GM23338 (cell line): ENCODE measurements at regions not wholly inside any gene's neighbourhood (a gene's known extent, or its start where the extent isn't known, plus 50 kb on each side); places are given as distances from the start of the nearest gene placed in this dataset.

ENCODE experiments used
- ATAC-seq: fragments of 200-7000 bp; cut with Tn5 transposase; 3 replicates; pipeline ENCODE4 v1.9.1; 2020
- DNase-seq: peaks from one replicate; pipeline ENCODE4 v3.0.0-alpha.2; 2015; ENCODE audit warnings: low spot score
- H2AFZ ChIP-seq: fragments of 200-600 bp; sonication (generic); 2 replicates; pipeline ENCODE4 v1.8.0; 2016; ENCODE audit warnings: antibody characterized with exemption, mild to moderate bottlenecking, moderate library complexity
- H3F3A ChIP-seq: fragments of 200-600 bp; sonication (generic); replicated peaks from 2 replicates; pipeline ENCODE4 v1.8.0; 2017; ENCODE audit warnings: antibody characterized with exemption, mixed run types, low read depth
- H3K27ac ChIP-seq: fragments of 200-600 bp; sonication (generic); 2 replicates; pipeline ENCODE4 v1.6.1; 2016; ENCODE audit warnings: low read depth
- H3K27me3 ChIP-seq: fragments of 200-600 bp; sonication (generic); 2 replicates; pipeline ENCODE4 v1.8.0; 2016; ENCODE audit warnings: mild to moderate bottlenecking, mixed run types, moderate library complexity; ENCODE audit not compliant: insufficient read depth
- H3K36me3 ChIP-seq: fragments of 200-600 bp; sonication (generic); 2 replicates; pipeline ENCODE4 v1.8.0; 2016; ENCODE audit warnings: mild to moderate bottlenecking; ENCODE audit not compliant: insufficient read depth
- H3K4me1 ChIP-seq: fragments of 200-600 bp; sonication (generic); 2 replicates; pipeline ENCODE4 v1.8.0; 2016; ENCODE audit warnings: mild to moderate bottlenecking, moderate library complexity; ENCODE audit not compliant: insufficient read depth
- H3K4me2 ChIP-seq: fragments of 200-600 bp; sonication (generic); 2 replicates; pipeline ENCODE4 v1.7.1; 2017; ENCODE audit warnings: mixed run types
- H3K4me3 ChIP-seq: fragments of 200-600 bp; sonication (generic); 2 replicates; pipeline ENCODE4 v1.6.1; 2016; ENCODE audit warnings: mixed run types
- H3K79me2 ChIP-seq: fragments of 200-600 bp; sonication (generic); replicated peaks from 2 replicates; pipeline ENCODE4 v1.8.0; 2017; ENCODE audit warnings: mild to moderate bottlenecking; ENCODE audit not compliant: insufficient read depth
- H3K9me2 ChIP-seq: fragments of 200-600 bp; sonication (generic); 2 replicates; pipeline ENCODE4 v1.8.0; 2017; ENCODE audit not compliant: insufficient read depth
- H4K20me1 ChIP-seq: fragments of 200-600 bp; sonication (generic); replicated peaks from 2 replicates; pipeline ENCODE4 v1.8.0; 2017; ENCODE audit warnings: mild to moderate bottlenecking; ENCODE audit not compliant: insufficient read depth
- H3K27ac Mint-ChIP-seq: 2 replicates; pipeline ENCODE4 v1.8.0; 2020; ENCODE audit warnings: inconsistent platforms, mild to moderate bottlenecking, moderate library complexity, mixed read lengths
- H3K27me3 Mint-ChIP-seq: 3 replicates; pipeline ENCODE4 v1.8.0; 2022; ENCODE audit warnings: low read depth, mild to moderate bottlenecking, moderate library complexity, mixed read lengths, inconsistent platforms; ENCODE audit not compliant: insufficient read depth, poor library complexity
- H3K36me3 Mint-ChIP-seq: 3 replicates; pipeline ENCODE4 v1.8.0; 2021; ENCODE audit warnings: low read depth, mild to moderate bottlenecking, inconsistent platforms, moderate library complexity, mixed read lengths
- H3K4me1 Mint-ChIP-seq: 3 replicates; pipeline ENCODE4 v1.8.0; 2020; ENCODE audit warnings: mild to moderate bottlenecking, inconsistent platforms, mixed read lengths
- H3K4me3 Mint-ChIP-seq: 3 replicates; pipeline ENCODE4 v1.8.0; 2021; ENCODE audit warnings: moderate library complexity, mild to moderate bottlenecking, inconsistent platforms, mixed read lengths
- H3K9me3 Mint-ChIP-seq: 3 replicates; pipeline ENCODE4 v1.8.0; 2020; ENCODE audit warnings: moderate library complexity, mild to moderate bottlenecking, inconsistent platforms, mixed read lengths
- CTCF ChIP-seq, 2 experiments: fragments of 200-600 bp in 1 of 2; sonication (generic) in 1 of 2; conservative IDR thresholded peaks; 2 replicates each; pipeline versions ENCODE4 v1.5.1 to v1.6.1; 2016 to 2017; ENCODE audit warnings: antibody characterized with exemption in 2 of 2, low read depth in 2 of 2, mild to moderate bottlenecking in 2 of 2, moderate library complexity in 1 of 2
- EZH2 ChIP-seq: fragments of 200-600 bp; sonication (generic); IDR thresholded peaks from one replicate; pipeline ENCODE4 v1.8.0; 2017; ENCODE audit warnings: antibody characterized with exemption, mild to moderate bottlenecking, low read depth; ENCODE audit not compliant: unreplicated experiment
- JUNB ChIP-seq: IDR thresholded peaks from one replicate; pipeline ENCODE4 v1.6.1; 2016; ENCODE audit warnings: antibody characterized with exemption; ENCODE audit not compliant: unreplicated experiment
- NANOG ChIP-seq: IDR thresholded peaks from 2 replicates; pipeline ENCODE4 v1.6.1; 2016; ENCODE audit warnings: antibody characterized with exemption, borderline replicate concordance
- POLR2AphosphoS5 ChIP-seq: IDR thresholded peaks from 2 replicates; pipeline ENCODE4 v1.6.1; 2016; ENCODE audit warnings: antibody characterized with exemption, low read depth
- STAT1 ChIP-seq: IDR thresholded peaks from one replicate; pipeline ENCODE4 v1.6.1; 2016; ENCODE audit warnings: antibody characterized with exemption; ENCODE audit not compliant: unreplicated experiment
- ZNF114 ChIP-seq: fragments of 250-450 bp; sonication (Bioruptor Pico); IDR thresholded peaks from 2 replicates; pipeline ENCODE4 v1.5.0; 2020; ENCODE audit warnings: mild to moderate bottlenecking, moderate library complexity
- ZNF331 ChIP-seq: fragments of 250-450 bp; sonication (Bioruptor Pico); IDR thresholded peaks from 2 replicates; pipeline ENCODE4 v1.5.0; 2020; ENCODE audit warnings: low read depth, mild to moderate bottlenecking, moderate library complexity
- ZNF462 ChIP-seq: fragments of 250-450 bp; sonication (Bioruptor Pico); IDR thresholded peaks from 2 replicates; pipeline ENCODE4 v1.5.0; 2020; ENCODE audit warnings: mild to moderate bottlenecking, moderate library complexity

GRCh38 chr7:79615466-79615865 is 162.0 kb upstream of the MAGI2 start (continued):
- TF ChIP-seq ZNF462 = no peak

- no peaks in the 10 kb centered on the region for H3K27me3 Mint-ChIP-seq
- no peak for TF ChIP-seq EZH2
- no peak for TF ChIP-seq JUNB
- TF ChIP-seq STAT1 = no peak
- no peak for TF ChIP-seq POLR2AphosphoS5
- TF ChIP-seq ZNF462 = no peak
- TF ChIP-seq ZNF114 (CRISPR knock-in tag) = no peak
- no peak for TF ChIP-seq CTCF (conservative IDR thresholded peaks at IDR 0.05; ENCODE audit: low read depth in 2 of 2)
- TF ChIP-seq NANOG = no peak
- TF ChIP-seq ZNF331 (CRISPR knock-in tag) = no peak
These were observed 159.4 kb upstream of the MAGI2 start for GRCh38 chr7:79612903-79613302.

More at GRCh38 chr7:79612903-79613302, 159.4 kb upstream of the MAGI2 start:
- Histone ChIP-seq H3K36me3 (no peaks in the 10 kb centered on the region), H3K4me1 (peaks cover 9% of the 10 kb centered on the region), H3K9me2 (no peaks in the 10 kb centered on the region), H3K79me2 (no peaks in the 10 kb centered on the region), H4K20me1 (no peaks in the 10 kb centered on the region), H3K27ac (no peak overlapping the region), H2AFZ (0 out of 2 replicates have a peak overlapping the region, but pooled peaks have one; percentile 23), H3K27me3 (no peaks in the 10 kb centered on the region), H3K4me2 (no peak overlapping the region), H3F3A (no peaks in the 10 kb centered on the region), H3K4me3 (no peak overlapping the region)
- no peak overlapping the region for H3K4me3 Mint-ChIP-seq
- no peak overlapping the region for H3K27ac Mint-ChIP-seq
- H3K4me1 Mint-ChIP-seq = peaks cover 7% of the 10 kb centered on the region; the same call in 2 of the 3 replicates
- ATAC-seq (no peak), DNase-seq (no peak)
- H3K36me3 Mint-ChIP-seq = peaks cover 8% of the 10 kb centered on the region; the same call in 1 of the 3 replicates
- H3K9me3 Mint-ChIP-seq = peaks cover 2% of the 10 kb centered on the region; the same call in 1 of the 3 replicates
